Skeletal muscle cell (primary cell): ENCODE measurements at regions not wholly inside any gene's neighbourhood (a gene's known extent, or its start where the extent isn't known, plus 50 kb on each side); places are given as distances from the start of the nearest gene placed in this dataset.

Experiments
- DNase-seq: peaks from one replicate; pipeline ENCODE4 v3.0.0-alpha.2; 2010; ENCODE audit warnings: low read depth
- H3K4me3 ChIP-seq: 2 replicates; pipeline ENCODE4 v1.5.1; 2011; ENCODE audit warnings: low read depth, mild to moderate bottlenecking, control low read depth, low read length, moderate library complexity

DNA sequence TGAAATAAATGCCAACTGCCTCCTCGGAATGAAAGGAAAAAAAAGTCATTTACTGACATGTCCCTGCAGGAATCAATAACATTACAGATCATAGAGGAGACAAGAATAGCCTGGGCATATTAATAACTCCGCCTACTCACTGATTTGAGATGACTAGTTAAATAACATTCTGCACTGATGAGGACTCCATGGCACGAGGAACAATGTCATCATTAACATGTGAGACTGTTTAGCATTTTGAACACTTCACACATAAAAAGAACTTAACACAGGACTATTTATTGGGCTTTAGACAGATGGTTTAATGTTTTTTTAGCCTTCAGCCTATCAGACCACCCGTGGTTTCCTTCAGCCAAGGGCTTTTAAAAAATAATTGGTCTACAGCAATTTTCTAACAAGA is 170.1 kb downstream of the OLFM4 start:
- H3K4me3 ChIP-seq = no peak overlapping the region
- DNase-seq = no peak

DNA sequence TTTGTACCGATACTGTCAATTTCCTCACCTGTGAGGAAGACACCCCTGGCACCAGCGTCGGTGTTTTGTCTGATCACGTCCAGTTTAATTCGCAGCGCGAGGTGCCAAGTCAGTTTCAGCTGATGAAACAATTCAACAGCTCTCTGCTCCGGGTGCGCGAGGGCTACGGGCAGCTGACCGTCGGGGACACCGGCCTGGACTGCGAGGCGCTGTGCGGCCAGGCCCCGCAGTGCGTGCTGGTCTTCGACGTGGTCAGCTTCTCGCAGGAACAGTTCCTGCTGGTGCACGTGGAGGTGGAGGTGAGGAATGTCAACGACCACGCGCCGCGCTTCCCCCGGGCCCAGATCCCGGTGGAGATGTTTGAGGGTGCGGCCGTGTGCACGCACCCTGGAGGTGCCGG is 171.5 kb downstream of the OLFM4 start:
- H3K4me3 ChIP-seq = no peak overlapping the region
- no peak for DNase-seq

DNA sequence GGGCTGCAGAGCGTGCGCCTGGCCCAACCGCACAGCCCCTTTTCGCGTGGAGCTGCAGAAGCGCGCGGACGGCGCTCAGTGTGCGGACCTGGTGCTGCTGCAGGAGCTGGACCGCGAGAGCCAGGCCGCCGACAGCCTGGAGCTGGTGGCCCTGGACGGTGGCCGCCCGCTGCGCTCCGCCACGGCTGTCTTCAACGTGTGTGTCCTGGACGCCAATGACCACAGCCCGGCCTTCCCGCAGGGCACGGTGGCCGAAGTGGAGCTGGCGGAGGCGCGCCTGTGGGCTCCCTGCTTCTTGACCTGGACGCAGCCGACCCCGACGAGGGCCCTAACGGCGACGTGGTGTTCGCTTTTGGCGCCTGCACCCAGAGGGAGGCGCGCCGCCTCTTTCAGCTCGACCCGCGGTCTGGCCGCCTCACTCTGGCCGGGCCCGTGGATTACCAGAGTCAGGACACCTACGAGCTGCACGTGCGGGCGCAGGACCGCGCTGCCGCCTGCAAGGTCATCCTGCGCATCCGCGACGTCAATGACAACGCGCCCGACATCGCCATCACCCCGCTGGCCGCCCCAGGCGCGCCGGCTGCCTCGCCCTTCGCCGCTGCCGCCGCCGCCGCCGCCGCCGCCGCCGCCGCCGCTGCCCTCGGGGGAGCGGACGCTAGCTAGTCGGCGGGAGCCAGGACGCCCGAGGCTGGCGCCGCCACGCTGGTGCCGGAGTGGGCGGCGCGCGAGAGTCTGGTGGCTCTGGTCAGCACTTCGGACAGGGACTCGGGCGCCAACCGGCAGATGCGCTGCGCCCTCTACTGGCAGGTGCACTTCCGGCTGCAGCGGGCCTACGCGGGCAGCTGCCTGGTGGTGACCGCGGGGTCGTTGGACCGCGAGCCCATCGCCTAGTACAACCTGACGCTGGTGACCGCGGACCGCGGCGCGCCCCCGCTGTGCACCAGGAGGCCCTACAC is 172.2 kb downstream of the OLFM4 start:
- H3K4me3 ChIP-seq = no peak overlapping the region
- DNase-seq = no peak

- no peak overlapping the region for H3K4me3 ChIP-seq
- DNase-seq = no peak
Measured at GRCh38 chr13:53201454-53202225, 173.0 kb downstream of the OLFM4 start.

DNA sequence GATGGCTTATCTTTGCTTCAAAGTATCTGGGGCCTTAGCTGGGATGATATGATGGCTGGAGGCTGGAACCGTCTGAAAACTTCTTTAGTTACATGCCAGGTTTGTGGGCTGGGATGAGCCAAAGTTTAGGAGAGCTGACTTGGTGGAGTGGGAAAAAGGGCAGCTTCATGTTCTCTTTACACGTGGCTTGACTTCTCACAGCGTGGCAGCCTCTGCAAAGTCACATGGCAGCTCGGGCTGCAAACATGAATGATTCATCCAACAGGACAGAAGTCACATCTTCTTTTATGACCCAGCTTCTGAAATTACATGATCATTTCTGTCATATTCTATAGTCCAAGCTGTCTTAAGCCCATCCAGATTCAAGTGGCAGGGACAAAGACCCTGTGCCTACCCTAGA is 176.0 kb downstream of the OLFM4 start:
- H3K4me3 ChIP-seq = no peak overlapping the region
- no peak for DNase-seq

GRCh38 chr13:53206455-53206854 is 177.8 kb downstream of the OLFM4 start:
- no peak overlapping the region for H3K4me3 ChIP-seq
- no peak for DNase-seq

GRCh38 chr13:53207556-53207955 is 178.9 kb downstream of the OLFM4 start:
- H3K4me3 ChIP-seq = no peak overlapping the region
- no peak for DNase-seq

DNA sequence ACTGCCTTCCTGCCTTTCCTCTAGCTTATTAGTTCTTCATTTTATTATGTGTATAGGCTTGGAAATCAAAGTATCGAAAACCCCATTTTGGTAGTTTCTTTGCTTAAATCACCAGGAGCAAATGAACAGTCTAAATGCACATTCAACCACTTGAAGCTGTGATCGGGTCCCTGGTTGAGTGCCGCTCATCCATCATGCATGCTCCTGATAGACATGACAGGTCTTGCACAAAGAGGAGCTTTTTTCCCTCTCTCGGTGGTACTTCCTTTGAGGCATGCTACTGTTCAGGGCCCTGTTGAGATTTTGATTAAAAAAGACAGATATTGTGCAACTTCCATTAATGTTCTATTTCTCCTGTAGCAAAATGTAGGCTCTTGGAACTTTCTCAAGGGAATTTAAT is 185.8 kb downstream of the OLFM4 start:
- no peak overlapping the region for H3K4me3 ChIP-seq

GRCh38 chr13:53215563-53215962 is 186.9 kb downstream of the OLFM4 start:
- no peak overlapping the region for H3K4me3 ChIP-seq
- no peak for DNase-seq

More for the DNA sequence above, 185.8 kb downstream of the OLFM4 start:
- DNase-seq = no peak

DNA sequence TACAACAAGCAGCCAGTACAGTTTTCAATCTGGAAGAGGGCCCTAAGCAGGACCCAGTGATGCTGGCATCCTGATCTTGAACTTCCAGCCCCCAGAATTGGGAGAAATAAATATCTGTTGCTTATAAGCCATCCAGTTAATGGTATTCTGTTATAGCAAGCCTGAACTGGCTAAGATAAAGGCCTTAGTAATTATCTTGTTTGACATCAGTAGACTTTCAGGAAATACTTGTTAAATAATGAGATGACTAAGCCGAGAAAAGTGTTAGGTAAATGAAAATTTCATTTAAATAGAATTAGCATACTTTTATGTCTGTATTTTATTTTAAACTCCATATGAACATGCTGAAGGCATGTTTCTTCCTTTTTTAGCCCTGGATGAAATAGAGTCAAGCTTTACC is 188.2 kb downstream of the OLFM4 start:
- no peak for DNase-seq
- H3K4me3 ChIP-seq = no peak overlapping the region

- no peak overlapping the region for H3K4me3 ChIP-seq
- no peak for DNase-seq
Measured at GRCh38 chr13:53217194-53217593, 188.6 kb downstream of the OLFM4 start.

GRCh38 chr13:53220038-53220437 is 191.4 kb downstream of the OLFM4 start:
- no peak for DNase-seq
- H3K4me3 ChIP-seq = no peak overlapping the region

DNA sequence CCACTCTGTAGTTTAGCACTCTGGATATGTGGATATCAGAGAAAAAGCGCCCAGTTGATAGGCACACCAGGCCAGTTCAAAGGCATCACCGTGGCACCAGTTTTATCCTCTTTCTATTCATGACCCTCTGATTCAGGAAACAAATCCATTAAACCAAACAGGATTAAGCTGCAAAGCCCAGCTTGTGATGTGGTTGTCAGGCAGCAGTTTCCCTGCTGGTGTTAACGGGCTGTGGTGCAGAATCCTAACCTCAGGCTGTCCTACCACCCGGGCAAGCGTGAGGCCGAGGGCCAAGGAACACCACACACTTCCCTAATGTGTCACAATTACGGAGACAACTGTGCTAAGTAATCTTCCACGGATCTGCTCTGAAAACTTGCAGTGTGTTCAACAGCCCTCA is 209.1 kb downstream of the OLFM4 start:
- no peak for DNase-seq
- H3K4me3 ChIP-seq = no peak overlapping the region

DNA sequence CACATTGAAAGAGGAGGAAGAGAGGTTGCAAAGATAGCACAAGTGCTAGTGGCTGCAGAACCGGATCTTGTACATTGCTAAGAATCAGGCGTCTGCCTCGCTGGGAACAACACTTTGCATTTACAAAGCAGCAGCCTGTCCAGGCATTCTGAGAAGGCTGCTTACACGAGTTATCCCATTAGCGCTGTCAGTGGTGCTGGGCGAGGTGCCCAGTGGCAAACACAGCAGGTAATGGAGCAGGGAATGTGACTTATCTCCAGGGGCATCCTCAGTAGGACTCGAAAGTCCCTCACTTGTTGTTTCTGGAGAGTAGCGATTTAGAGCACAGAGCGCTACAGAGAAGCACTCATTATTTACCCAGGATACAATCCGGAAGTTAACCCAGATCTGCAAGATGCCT is 209.6 kb downstream of the OLFM4 start:
- no peak overlapping the region for H3K4me3 ChIP-seq
- no peak for DNase-seq

DNA sequence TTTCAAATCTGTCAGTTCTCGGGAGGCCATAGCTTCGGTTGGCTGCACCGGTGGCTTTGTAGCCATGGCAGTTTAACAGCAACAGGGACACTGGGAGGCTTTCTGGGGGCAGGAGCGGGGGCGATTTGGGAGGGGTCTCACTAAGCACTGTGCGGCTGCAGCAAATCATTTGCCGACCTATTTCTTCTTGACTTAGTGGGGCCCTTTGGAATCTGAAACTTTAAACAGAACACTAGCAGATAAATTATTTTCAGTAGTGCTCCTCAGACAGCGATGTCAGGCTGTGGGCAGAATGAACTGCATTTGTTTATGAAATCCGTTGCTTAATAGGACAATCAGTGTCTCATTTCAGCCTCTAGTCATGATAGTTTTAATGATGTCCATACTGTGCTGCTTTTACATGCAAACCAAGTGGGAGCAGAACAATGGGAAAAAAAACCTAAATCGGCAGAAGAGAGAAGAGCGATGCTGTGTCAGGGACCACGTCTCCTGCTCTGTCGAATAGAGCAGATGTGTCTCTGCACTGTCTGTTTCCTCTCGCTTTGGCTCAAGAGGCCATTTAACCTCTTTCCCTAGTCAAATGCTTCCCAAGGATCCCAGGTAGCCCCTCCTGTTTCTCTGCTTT is 211.9 kb downstream of the OLFM4 start:
- DNase-seq = no peak
- H3K4me3 ChIP-seq = no peak overlapping the region

GRCh38 chr13:53241891-53242348 is 213.3 kb downstream of the OLFM4 start:
- H3K4me3 ChIP-seq = no peak overlapping the region
- no peak for DNase-seq

DNA sequence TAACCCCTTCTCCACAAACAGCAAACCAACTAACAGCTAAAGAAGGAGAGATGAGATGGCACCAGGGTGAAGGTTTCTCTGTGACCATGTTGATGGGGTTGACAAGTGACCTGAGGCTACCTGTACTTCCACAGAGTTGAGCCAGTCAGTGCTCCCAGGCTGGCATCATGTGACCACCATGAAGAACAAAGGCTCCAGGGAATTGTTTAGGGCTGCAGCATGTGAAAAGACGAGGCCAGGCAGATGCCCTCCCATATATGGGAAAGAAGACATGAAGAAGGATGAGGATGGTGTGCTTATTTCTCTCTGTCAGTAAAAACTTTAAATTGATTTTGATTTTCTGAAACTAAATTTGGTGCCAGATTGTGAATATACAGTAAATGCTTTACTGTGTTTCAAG is 220.6 kb downstream of the OLFM4 start:
- H3K4me3 ChIP-seq = no peak overlapping the region
- no peak for DNase-seq

DNA sequence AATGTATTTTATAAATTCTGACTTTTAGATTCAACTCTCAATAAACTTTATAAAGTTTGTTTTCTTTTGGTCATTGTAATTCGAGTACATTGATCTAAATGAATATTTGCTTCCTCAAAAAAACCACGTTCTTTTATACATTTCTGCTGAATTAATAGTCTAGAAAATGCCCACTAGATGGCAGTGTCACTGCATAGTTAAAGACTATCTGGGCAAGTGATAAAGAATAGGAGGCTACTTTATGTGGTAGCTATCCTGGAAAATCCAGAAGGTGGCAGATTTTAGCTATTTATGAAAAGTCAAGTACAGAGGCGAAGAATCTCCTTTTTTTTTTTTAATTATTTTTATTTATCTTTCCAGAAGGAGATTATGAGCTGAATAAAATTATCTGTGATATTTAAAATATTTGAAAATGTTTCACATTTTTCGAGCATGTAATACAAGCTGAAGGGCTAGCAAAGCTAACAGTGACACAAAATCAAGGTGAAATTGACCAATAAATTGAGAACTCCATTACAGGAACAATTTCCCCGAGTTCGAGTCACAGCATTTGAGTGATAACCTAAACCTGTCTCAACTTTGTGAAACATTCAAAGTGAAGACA is 221.8 kb downstream of the OLFM4 start:
- peak; percentile 23 for DNase-seq
- H3K4me3 ChIP-seq = no peak overlapping the region

GRCh38 chr13:53250977-53251376 is 222.4 kb downstream of the OLFM4 start:
- no peak overlapping the region for H3K4me3 ChIP-seq
- DNase-seq = no peak

GRCh38 chr13:53254500-53254899 is 225.9 kb downstream of the OLFM4 start:
- no peak for DNase-seq
- H3K4me3 ChIP-seq = no peak overlapping the region
